B cell (primary cell): ENCODE measurements at regions not wholly inside any gene's neighbourhood (a gene's known extent, or its start where the extent isn't known, plus 50 kb on each side); places are given as distances from the start of the nearest gene placed in this dataset.

Experiments used
- ATAC-seq: fragments of 200-7000 bp; cut with Tn5 transposase; one replicate; pipeline ENCODE4 v1.10.0; 2021; ENCODE audit warnings: low read depth, mild to moderate bottlenecking, moderate number of reproducible peaks, moderate library complexity
- CTCF ChIA-PET: fragments of 350-600 bp; sonication (Branson Sonifier 250); formaldehyde crosslinking; loops from one replicate; lab custom pipeline; 2021; ENCODE audit warnings: antibody characterized with exemption, inconsistent platforms; lab: Charles Lee
- POLR2A ChIA-PET: fragments of 350-600 bp; sonication (Branson Sonifier 250); formaldehyde crosslinking; loops from one replicate; lab custom pipeline; 2021; ENCODE audit warnings: antibody characterized with exemption; lab: Charles Lee
- DNase-seq: peaks from one replicate; pipeline ENCODE4 v3.0.0; 2013
- H2AFZ ChIP-seq: 2 replicates; pipeline ENCODE4 v1.6.1; 2012; ENCODE audit warnings: mild to moderate bottlenecking, low read depth, low read length; ENCODE audit not compliant: insufficient read depth, poor library complexity, severe bottlenecking
- H3K27ac ChIP-seq, 2 donors: 1 replicate in 1 of 2; 2 replicates in 1 of 2; pipeline ENCODE4 v1.5.1; 2012 to 2013; ENCODE audit warnings: low read length in 2 of 2, mild to moderate bottlenecking in 2 of 2, moderate library complexity in 1 of 2
- H3K27me3 ChIP-seq, 4 experiments: fragments of 200-600 bp in 1 of 4; sonication (generic) in 1 of 4; replicated peaks in 1 of 4; 1 replicate in 2 of 4; 2 replicates in 2 of 4; pipeline versions ENCODE4 v1.6.1 to v1.7.0; 2013 to 2016; ENCODE audit warnings: low read length in 3 of 4, mild to moderate bottlenecking in 2 of 4, mixed read lengths in 1 of 4, moderate library complexity in 1 of 4; ENCODE audit not compliant: insufficient read depth in 4 of 4, control insufficient read depth in 3 of 4; ENCODE audit errors: control extremely low read depth in 1 of 4
- H3K36me3 ChIP-seq, 2 experiments: replicated peaks in 1 of 2; 1 replicate in 1 of 2; 2 replicates in 1 of 2; pipeline versions ENCODE4 v1.6.1 to v1.7.1; 2013; ENCODE audit warnings: low read length in 1 of 2; ENCODE audit not compliant: insufficient read depth in 2 of 2, control insufficient read depth in 1 of 2; ENCODE audit errors: control extremely low read depth in 1 of 2, extremely low read depth in 1 of 2
- H3K4me1 ChIP-seq, 2 donors: fragments of 200-600 bp in 1 of 2; sonication (generic) in 1 of 2; 1 replicate in 1 of 2; 2 replicates in 1 of 2; pipeline versions ENCODE4 v1.5.1 to v1.6.1; 2013 to 2017; ENCODE audit warnings: low read length in 2 of 2; ENCODE audit not compliant: control insufficient read depth in 2 of 2, insufficient read depth in 2 of 2
- H3K4me2 ChIP-seq: replicated peaks from 2 replicates; pipeline ENCODE3; 2012; ENCODE audit warnings: mild to moderate bottlenecking, low read depth, low read length; ENCODE audit not compliant: poor library complexity, severe bottlenecking
- H3K4me3 ChIP-seq, 5 experiments: fragments of 200-600 bp in 1 of 5; sonication (generic) in 1 of 5; 1 replicate in 3 of 5; 2 replicates in 2 of 5; pipeline versions ENCODE4 v1.5.1 to v1.7.0; 2011 to 2016; ENCODE audit warnings: low read length in 4 of 5, mild to moderate bottlenecking in 4 of 5, low read depth in 2 of 5, control low read depth in 1 of 5, moderate library complexity in 1 of 5; ENCODE audit not compliant: insufficient read depth in 1 of 5; ENCODE audit errors: control extremely low read depth in 1 of 5, extremely low read depth in 1 of 5
- H3K79me2 ChIP-seq: fragments of 200-600 bp; sonication (generic); one replicate; pipeline ENCODE4 v1.6.0; 2016; ENCODE audit warnings: low read length; ENCODE audit not compliant: control insufficient read depth, insufficient read depth
- H3K9ac ChIP-seq: fragments of 200-600 bp; sonication (generic); 2 replicates; pipeline ENCODE4 v1.6.1; 2017; ENCODE audit warnings: mild to moderate bottlenecking, low read length, moderate library complexity
- H3K9me3 ChIP-seq, 3 donors: one replicate each; pipeline versions ENCODE4 v1.6.1 to v1.7.1; 2013; ENCODE audit warnings: low read length in 2 of 3; ENCODE audit not compliant: control insufficient read depth in 2 of 3, insufficient read depth in 1 of 3; ENCODE audit errors: control extremely low read depth in 1 of 3
- H4K20me1 ChIP-seq: 2 replicates; pipeline ENCODE4 v1.6.0; 2012; ENCODE audit warnings: mild to moderate bottlenecking, low read length; ENCODE audit not compliant: insufficient read depth, control insufficient read depth, poor library complexity, severe bottlenecking
- H3K27ac Mint-ChIP-seq: one replicate; pipeline ENCODE4 v1.8.0; 2021; ENCODE audit warnings: mixed read lengths
- H3K27me3 Mint-ChIP-seq: one replicate; pipeline ENCODE4 v1.8.0; 2021; ENCODE audit warnings: mixed read lengths
- H3K4me1 Mint-ChIP-seq: one replicate; pipeline ENCODE4 v1.8.0; 2021; ENCODE audit warnings: mixed read lengths
- H3K4me3 Mint-ChIP-seq: one replicate; pipeline ENCODE4 v1.8.0; 2021; ENCODE audit warnings: mixed read lengths
- H3K9me3 Mint-ChIP-seq: one replicate; pipeline ENCODE4 v1.8.0; 2022; ENCODE audit warnings: mixed read lengths; ENCODE audit not compliant: insufficient read depth
- CTCF ChIP-seq: fragments of 200-600 bp; IDR thresholded peaks from one replicate; pipeline ENCODE4 v1.8.0; 2022; ENCODE audit warnings: antibody characterized with exemption, mild to moderate bottlenecking
- EZH2 ChIP-seq: IDR thresholded peaks from 2 replicates; pipeline ENCODE4 v1.6.1; 2012; ENCODE audit warnings: borderline replicate concordance, low read depth, mild to moderate bottlenecking, moderate library complexity, low read length; ENCODE audit not compliant: insufficient read depth, poor library complexity, severe bottlenecking
- WGBS: methylation state at CpG from one replicate; pipeline ENCODE4 v1.1.5; 2013; ENCODE audit warnings: missing lambda C conversion rate; ENCODE audit not compliant: insufficient coverage; 5-methylcytosine and 5-hydroxymethylcytosine counted together
- intact Hi-C: fragments of 100-400 bp; cut with micrococcal nuclease; formaldehyde crosslinking; loops from one replicate; pipeline ENCODE4 v1.10.0; 2022

- CTCF ChIA-PET, result no interaction called here
- intact Hi-C loops, result no loop called here
- Mint-ChIP-seq H3K9me3 (peaks cover 3% of the 10 kb centered on the region), H3K27me3 (no peaks in the 10 kb centered on the region), H3K4me1 (no peaks in the 10 kb centered on the region), H3K4me3 (no peak overlapping the region), H3K27ac (no peak overlapping the region)
- Histone ChIP-seq H3K4me1 (no peaks in the 10 kb centered on the region), H3K36me3 (no peaks in the 10 kb centered on the region), H3K27me3 (no peaks in the 10 kb centered on the region), H3K79me2 (no peaks in the 10 kb centered on the region), H3K4me2 (no peak overlapping the region), H2AFZ (no peak overlapping the region), H3K9me3 (peaks cover 0 to 5% (median 0%) of the 10 kb centered on the region in 3 donors), H3K9ac (no peak overlapping the region), H3K4me3 (no peak overlapping the region), H3K27ac (no peak overlapping the region), H4K20me1 (no peaks in the 10 kb centered on the region)
- no peak for TF ChIP-seq CTCF
- no peak for DNase-seq
- POLR2A ChIA-PET, result no interaction called here
- ATAC-seq, result no peak
- no CpG with 5 or more reads among the region's 2 CpGs for WGBS
These were observed 968.4 kb upstream of the SLC35B3 start for GRCh38 chr6:9403736-9404135.

GRCh38 chr6:9401960-9402359, 966.6 kb upstream of the SLC35B3 start:
- no peak overlapping the region for H3K27ac Mint-ChIP-seq
- H3K4me1 Mint-ChIP-seq, result no peaks in the 10 kb centered on the region
- H3K9ac ChIP-seq, result no peak overlapping the region
- no peak overlapping the region for H3K4me2 ChIP-seq
- H3K27ac ChIP-seq, result no peak overlapping the region
- H3K9me3 ChIP-seq, result peaks cover 0 to 13% (median 0%) of the 10 kb centered on the region in 3 donors
- H3K27me3 ChIP-seq, result no peaks in the 10 kb centered on the region
- H3K4me3 ChIP-seq, result no peak overlapping the region
- no peak overlapping the region for H3K4me3 Mint-ChIP-seq
- 100% methylated on average over 1 of the region's 1 CpG for WGBS
- CTCF ChIA-PET, result no interaction called here
- intact Hi-C loops, result no loop called here
- no peaks in the 10 kb centered on the region for H3K4me1 ChIP-seq
- DNase-seq, result no peak
- no peaks in the 10 kb centered on the region for H3K36me3 ChIP-seq
- no peak overlapping the region for H2AFZ ChIP-seq
- H3K9me3 Mint-ChIP-seq, result peaks cover 4% of the 10 kb centered on the region
- TF ChIP-seq CTCF (no peak), EZH2 (no peak)
- POLR2A ChIA-PET, result no interaction called here
- H3K79me2 ChIP-seq, result no peaks in the 10 kb centered on the region
- ATAC-seq, result no peak
- no peaks in the 10 kb centered on the region for H4K20me1 ChIP-seq
- H3K27me3 Mint-ChIP-seq, result no peaks in the 10 kb centered on the region
